ENCODE measurements at regions not wholly inside any gene's neighbourhood (a gene's known extent, or its start where the extent isn't known, plus 50 kb on each side); places are given as distances from the start of the nearest gene placed in this dataset.

DNA sequence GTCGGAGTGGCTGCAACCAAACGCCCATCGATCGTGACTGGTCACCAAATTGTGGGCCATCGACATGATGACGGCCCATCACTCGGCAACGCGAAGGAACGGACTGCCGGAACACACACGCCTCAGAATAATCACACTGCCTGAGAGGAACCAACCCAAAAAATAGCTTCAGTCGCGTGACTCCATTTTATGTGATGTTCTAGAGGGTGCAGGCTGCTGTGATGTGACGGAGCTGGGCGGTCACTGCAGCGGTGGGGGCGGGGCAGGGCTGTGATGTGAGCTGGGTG is 174.6 kb downstream of the CTTN start:
- ATAC-seq (no peak), DNase-seq (no peak)

DNA sequence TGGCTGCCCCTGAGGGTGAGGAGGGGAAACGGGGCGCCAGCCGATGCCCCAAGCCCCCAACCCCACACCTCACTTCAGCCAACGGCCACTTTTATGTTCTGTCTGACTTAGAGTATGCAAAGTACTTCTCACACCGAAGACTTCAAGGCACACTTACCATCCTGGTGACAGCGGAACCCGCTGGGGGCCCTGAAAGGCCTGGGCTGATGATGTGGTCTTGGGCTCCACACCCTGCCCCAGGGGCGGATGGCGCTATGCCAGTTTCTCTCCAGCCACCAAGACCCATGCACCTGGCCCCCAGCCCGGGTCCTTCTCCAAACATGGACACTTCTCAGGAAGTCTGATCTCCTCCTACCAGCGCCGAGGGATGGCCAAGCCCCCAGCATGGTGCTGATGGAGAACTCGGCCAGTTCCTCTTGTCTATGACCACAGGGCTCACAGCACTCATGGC is 175.4 kb downstream of the CTTN start:
- DNase-seq, result no peak
- no peak for ATAC-seq

DNA sequence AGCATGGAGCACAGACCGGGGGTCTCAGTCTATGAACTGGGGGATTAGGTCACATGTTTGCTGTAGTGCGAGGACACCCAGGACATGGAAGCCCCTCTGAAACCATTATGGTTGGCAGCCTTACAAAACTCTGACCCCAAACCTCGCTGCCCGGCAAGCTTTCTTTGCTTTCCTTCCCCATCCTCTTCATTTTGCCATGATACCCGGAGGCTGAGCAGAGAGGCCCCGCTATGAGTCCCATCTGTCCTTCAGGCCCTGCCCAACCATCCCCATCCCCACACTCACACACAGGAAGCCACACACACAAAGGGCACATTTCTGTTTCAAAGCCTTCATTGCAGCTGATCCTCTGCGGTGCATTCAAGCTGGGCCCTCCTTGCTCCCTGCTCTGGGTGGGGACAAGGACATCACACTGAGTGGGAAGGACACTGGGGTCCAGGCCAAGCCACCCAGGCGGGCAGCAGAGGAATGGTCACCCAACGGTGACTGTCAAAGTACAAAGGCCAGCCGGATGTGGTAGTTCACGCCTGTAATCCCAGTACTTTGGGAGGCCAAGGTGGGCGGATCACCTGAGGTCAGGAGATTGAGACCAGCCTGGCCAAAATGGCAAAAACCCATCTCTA is 176.5 kb downstream of the CTTN start:
- DNase-seq (no peak), ATAC-seq (no peak)

DNA sequence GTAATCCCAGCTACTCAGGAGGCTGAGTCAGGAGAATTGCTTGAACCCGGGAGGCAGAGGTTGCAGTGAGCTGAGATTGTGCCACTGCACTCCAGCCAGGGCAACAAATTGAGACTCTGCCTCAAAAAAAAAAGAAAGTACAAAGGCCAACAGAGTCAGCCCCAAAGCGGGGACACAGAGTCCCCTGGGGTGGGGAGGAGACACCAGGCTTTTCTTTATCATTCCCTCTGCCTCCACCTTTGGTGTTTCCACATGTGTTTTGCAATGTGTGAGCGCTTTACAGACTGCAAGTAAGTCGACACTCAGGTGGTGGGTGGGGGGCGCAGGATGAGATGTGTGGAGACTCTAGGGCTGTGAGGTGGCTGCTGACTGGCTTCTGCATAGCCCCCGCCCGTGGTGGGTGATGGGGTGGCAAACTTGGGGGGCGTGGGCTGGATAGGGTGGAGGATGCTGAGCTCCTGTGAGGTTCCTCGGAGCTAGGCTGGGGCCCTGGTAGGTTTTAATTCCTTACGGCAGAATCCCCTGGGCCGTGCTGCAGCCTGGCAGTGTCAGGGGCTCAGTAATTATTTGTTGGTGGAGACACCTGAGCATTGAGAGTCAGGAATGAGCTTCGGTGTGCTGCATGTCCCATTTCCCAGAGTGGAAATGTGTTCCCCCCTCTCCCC is 177.2 kb downstream of the CTTN start:
- ATAC-seq (no peak), DNase-seq (no peak)

DNA sequence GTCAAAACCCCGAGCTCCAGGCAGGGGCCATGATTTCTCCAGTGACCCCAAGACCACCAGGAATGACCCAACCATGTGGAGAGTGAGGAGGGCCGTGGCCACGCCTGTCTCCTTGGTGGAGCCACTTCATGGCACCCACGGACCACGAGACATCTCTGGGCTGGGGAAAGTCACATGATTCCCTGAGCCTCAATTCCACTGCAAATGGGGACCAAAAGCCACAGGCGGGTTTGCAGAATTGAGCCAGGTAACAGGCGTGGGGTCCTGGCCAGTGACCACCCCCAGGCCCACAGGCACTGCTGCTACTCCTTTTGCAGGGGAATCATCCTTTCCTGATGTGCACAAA is 178.9 kb downstream of the CTTN start:
- ATAC-seq (no peak), DNase-seq (no peak)

DNA sequence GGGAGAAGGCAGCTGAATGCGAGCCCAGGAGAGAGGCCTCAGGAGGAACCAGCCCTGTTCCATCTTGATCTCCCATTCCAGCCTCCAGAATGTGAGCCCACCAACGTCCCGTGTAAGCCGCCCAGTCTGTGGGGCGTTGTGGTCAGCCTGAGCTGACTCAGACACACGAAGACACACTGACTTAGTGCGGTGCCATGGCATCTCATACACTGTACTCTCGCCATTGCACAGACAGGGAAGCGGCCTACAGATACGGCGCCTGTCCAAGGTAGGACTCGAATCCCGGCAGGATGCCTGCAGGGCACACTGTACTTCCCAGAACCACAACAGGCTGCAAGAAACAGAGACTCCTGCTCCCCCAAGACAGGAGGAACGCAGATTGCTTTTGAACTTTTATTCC is 179.6 kb downstream of the CTTN start:
- ATAC-seq (no peak), DNase-seq (no peak)

DNA sequence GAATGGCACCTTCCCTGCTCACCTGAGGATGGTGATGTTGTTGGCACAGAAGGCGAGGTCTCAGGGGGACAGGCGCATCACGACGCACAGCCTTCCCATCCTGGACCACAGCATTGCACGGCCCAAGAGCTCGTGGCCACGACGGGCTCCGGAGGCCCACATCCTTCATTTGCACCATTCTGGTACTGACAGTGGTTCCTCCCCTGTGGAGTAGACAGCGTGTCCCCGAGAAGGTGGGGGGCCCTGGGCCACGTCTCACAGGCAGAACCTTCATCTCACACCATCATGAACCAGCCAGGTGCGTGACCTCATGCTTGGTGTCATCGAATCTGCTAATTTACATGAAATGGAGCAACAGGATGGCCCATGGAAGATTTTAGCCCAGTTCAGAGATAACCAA is 180.0 kb downstream of the CTTN start:
- no peak for ATAC-seq
- no peak for DNase-seq

DNA sequence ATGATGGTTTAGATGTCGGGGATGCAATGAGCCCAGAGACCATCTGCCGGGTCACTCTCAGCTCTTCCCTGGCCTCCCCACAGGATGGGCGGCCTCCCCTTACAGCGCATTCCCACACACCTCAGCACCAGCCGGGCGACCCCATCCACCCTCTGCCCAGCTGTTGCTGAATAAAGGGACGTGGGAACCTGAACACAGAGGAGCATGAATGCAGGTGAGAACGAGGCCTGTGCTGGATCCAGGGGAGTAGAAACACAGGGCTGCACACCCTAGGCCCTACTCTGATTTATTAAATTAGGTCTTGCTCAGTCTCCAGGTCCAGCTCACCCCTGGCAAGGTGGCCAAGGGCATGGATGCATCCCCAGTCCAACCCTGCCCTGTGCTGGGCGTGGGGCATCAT is 180.5 kb downstream of the CTTN start:
- ATAC-seq (no peak), DNase-seq (no peak)

DNA sequence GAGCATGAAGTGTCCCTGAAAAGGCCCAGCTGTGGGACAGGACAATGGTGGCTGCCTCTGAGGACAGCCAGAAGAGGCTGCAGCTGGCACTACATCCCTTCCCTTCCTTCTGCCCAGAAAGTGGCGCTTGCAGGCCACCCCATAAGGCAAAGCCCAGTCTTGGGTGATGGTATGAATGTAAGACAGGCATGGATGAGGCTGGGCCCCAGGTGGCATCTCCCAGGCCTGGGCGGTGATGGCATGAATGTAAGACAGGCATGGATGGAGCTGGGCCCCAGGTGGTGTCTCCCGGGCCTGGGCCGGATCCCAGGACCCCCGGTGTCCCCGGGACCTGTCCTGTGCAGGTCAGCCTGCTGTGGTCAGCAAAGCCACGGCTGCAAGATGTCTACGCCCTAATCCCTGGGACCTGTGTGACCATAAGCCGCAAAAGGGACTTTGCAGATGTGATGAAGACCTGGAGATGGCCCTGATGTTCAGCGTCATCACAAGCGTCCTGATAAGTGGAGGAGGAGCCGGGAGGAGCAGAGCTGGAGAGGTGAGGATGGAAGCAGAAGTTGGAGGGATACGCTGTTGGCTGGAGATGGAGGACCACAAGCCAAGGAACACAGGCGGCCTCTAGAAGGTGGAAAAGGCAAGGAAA is 181.1 kb downstream of the CTTN start:
- no peak for DNase-seq
- no peak for ATAC-seq

DNA sequence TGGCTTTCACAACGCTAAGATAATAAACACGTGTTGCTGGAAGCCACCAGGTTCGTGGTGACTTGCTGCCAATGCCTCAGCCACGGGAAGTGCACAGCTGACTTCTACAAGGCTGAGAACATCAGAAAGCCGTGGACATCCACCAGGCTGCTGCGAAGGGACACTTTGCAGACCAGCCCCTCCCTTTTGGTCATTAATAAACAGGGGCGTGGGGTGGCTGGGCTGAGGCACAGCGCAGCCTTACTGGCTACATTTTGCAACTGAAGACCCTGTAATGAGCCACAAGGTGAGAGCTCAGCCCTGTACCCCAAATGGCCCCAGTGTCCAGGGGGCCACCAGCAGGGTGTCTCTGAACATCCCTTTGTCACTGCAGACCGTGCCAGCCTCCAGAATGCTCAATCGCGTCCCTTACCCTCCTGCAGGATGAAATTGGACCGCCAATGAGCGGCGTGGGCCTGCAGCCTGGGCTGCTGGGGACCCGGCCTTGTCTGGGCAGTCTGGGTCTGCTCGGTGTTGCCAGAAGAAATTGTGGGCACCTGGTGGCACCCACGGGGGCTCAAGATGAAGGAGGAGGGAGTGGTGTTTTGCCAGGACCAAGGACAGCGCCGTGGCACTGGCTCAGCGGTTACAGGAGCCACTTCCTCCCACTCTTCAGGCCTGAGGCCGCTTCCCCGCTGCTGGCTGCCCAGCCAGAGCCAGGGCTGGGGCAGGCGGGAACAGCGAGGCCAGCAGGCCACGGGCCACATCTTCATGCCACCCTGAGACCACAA is 181.9 kb downstream of the CTTN start:
- DNase-seq (no peak), ATAC-seq (no peak)

DNA sequence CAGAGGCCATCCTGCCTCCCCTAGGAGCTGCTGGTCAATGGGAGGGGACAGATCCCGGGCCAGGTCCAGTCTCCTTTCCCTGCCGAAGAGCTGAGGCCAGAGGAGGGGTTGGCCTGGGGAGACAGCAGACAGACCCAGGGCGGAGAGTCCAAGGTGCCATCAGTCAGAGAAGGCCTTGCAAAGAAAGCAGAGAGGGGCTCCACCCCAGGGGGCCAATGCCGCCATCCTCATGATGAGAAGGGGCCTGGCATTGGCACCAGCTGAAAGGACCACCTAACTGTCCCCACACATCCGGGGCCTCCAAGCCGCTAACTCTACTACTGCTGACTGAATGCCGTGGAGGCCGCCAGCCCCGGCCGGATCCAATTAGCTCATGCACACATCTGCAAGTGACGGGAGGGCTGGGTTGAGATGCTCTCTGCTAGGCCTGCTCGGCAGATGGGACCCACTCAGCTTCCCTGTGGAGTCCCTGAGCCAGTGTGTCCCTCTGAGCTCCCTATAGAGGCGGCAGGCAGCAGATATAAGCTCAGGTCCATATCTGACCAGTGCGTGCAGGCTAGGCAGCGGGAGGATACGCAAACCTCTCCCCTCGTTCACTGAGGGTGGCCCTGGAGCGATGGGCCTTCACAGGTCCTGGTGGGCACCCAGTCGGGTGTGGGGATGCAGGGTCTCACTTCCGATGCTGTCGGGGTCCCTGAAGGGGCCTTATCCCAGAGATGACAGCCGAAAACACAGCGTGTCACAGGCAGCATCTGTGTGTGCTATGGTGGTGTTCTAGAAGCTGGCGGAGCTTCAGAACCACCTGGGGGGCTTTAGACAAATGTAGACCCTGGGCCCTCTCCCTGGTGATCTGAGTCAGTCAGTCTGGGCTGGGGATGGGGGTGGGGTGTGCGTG is 183.9 kb downstream of the CTTN start:
- DNase-seq (no peak), ATAC-seq (no peak)

DNA sequence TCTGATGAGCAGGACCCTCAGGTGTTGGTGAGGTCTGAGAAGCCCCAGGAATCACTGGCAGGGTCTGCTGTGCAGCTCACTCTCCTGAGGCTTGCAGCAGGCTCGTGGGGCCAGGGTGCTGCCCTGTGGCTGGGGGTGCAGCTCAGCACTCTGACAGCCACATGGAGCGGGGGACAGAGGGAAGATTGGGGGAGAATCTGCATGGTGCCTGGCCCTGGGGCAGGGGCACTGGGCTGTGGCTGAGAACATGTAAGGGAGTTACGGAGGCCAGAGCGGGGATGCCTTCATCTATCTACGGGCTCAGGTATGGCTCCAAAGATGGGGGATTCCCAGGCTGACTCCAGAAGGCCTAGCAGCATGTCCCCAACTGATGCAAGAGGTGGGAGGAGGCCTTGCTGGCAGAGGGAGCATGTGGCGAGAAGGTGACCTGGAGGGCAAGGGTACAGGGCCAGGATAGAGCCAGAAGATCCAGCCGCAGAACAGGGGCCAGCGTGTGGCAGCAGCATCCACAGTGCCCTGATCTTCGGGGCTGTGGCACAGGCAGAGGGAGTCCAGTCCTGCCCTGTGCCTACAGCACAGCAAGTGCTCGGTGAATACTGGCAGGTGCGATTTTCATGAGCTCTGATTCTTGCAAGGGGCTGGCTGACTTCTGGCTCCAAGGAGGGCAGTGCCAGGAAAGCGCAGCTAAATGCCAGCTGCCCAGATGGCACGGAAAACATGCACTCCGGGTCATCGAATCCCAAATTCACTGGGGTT is 184.7 kb downstream of the CTTN start:
- DNase-seq, result no peak
- ATAC-seq, result no peak

DNA sequence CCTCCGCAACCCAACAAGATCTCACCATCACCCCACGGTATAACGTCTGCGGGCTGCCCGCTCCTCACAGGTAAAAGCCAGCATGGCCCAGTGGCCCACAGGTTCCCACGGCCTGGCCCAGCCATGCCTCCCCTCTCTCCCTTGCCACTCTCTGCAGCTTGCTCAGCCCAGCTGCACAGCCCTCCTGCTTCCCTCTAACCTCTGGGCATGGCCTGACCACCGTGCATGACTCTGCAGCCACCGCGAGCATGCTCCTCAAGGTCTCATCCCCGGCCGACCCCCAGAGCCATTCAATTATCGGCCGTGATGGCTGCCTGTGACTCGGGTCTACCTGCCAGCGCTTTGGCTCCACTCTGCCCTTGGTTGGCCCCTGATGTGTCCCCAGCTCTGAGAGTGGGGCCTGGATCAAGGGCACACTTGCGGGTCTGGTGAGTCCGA is 185.5 kb downstream of the CTTN start:
- DNase-seq, result no peak
- no peak for ATAC-seq

DNA sequence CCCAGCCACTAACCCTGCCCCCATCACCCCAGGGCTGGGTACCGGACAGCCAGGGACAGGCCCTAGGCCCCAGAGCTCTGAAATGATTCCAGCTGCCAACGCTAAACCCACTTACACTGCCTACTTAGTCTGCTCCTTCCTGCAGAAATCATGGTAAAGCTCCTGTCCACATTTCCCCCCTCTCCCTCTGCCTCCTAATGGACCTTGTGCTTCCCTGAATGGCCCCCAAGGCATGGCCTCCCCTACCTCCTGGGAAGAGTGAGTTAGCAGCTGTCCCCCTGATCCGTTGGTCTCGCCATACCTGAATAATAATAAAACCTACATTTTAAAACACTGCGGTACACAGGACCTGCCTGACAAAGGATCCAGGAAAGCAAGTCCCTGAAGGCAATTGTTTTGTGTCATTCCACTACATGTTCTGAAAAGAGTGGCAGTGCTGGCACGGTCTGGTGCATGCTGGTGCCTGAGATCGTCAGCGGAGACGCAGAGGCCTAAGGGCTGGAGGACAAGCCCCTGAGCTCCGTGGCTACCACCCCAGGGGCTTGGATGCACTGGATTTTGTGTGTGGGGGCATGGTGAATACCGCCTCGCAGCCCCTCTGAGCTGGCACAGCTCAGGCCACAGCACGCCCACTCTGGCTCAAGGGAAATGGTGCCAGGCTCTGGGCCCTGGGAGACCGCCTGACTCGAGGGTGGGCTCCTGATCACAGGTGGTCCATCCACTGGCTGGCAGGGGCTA is 186.3 kb downstream of the CTTN start:
- DNase-seq (no peak), ATAC-seq (no peak)

DNA sequence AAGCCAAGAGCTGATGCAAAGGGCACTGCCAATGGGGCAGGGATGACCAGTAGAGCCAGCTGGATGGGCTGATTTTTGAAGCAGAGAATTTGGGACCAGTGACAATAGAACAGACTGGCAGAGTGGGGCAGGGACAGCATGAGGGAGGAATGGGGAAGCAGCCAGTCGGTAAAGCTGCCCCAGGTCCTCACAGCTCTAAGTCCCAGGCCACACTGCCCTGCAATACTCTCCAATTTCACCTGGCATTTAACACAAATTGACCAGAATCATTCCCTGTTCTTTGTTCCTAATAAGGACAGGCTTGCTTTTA is 186.9 kb downstream of the CTTN start:
- ATAC-seq (no peak), DNase-seq (no peak)

DNA sequence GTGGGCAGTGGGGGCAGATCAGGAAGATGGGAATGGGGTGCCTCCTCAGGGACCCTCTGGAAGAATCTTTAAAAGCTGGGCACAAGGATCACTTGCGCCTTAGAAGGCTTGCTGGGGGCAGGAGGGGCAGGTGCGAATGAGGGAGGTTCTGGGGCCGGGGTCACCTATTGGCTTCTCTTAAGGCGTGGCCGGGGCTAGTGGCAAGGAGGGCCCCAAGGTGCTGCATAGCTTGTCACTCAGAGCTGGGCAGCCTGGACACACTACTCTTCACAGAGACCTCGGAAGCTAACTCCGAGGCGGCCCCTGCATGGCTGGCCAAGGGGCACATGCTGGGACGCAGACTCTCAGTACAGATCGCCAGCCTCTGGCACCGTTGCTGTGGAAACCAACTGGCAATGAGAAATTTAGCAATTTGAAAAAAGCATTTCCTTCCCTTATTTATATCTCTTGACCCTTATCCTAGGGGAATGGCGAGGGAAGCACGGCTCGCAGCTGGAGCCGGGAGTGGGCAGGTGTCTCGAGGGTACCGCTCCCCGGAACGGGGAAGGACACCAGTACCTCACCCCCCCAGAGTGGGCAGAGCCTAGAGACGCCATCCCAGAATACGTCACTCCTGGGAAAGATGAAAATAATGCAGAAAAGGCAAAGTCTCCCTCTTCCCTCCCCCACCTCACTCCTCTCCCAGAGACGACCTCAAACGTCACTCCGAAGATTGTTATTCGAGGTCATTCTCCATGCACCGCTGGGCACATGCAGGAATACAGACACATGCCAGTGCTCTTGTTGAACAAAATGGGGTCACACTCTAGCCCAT is 188.1 kb downstream of the CTTN start:
- DNase-seq (no peak), ATAC-seq (no peak)

DNA sequence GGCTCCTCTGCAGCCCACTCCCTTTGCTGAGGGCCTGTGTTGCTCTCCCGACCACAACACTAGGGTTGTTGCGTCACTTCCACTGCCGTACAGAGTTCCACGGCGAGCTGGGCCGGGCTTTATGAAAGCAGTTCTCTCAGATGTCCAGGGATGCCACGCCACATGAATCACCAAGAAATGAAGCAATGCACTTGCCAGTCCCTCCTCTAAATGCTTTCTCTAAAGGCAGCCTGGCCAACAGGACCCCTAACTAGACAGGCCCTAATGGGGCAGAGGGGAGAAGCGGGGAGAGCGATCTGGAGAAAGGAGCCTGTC is 188.7 kb downstream of the CTTN start:
- DNase-seq, result no peak
- no peak for ATAC-seq

DNA sequence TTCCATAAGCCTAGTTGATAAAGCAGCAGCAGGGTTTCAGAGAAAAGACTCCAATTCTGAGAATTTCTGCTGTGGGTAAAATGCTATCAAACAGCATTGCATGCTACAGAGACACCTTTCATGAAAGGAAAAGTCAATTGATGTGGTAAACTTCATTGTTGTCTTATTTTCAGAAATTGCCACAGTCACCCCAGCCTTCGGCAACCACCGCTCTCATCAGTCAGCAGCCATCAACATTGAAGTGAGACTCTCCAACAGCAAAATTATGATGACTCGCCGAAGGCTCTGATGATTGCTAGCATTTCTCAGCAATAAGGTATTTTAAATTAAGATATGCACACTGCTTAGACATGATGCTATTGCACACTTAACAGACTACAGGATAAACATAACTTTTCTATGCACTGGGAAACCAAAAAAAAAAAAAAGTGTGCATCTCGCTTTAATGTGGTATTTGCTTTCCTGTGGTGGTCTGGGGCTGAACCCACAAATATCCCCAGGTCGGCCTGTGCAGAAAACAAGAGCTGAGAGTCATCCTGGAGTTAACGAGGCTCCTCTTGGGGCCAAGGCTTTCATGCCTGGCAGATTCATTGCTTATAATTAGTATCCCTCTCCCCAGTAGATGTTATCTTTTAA is 192.1 kb downstream of the CTTN start:
- ATAC-seq, result no peak
- DNase-seq, result no peak

DNA sequence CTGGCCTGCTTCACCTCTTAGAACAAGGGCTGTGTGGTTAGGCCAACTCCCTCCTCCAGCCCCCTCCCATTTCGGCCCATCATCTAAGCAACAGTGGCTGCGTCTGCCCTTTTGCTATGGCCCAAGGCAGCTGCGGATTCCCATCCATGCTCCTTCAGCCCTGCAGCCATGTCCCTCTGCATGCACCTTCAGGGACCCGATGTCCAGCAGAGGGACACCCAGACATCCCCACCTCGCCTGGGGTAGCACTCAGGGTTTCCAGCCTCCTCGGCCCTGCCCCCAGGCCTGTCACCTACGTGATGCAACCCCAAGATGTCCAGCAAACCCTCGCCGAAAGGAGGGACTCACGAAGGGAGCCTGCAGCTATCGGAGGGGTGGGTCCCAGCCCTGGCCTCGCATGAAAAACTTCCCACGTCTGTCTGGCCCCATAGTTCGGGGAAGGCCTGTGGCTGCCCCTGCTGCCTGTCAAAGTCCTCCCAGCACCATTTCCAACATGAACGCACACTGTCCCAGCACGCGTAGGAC is 194.4 kb downstream of the CTTN start:
- ATAC-seq (no peak), DNase-seq (no peak)
